ENCODE measurements at regions not wholly inside any gene's neighbourhood (a gene's known extent, or its start where the extent isn't known, plus 50 kb on each side); places are given as distances from the start of the nearest gene placed in this dataset.

DNA sequence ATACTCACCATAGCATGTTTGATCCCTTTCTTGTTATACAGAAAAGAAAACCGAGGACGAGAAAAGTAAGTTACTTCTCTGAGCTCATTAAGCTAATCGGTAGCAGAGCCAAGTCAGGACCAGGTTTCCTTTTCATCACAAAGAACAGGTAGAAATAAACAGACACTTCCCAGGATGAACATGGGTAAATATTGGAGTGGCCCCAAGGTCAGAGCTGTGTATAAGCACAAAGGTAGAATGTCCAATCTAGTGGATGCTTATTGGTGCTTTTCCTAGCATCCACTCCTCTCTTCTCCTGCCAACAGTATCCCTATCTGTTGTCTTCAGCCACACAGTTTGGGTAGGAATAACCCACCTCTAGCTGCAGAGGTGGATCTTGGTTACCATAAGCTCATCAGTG, 52.8 kb upstream of the THUMPD3 start:
- Histone ChIP-seq H2AFZ (ENCODE audit: control insufficient read depth, low read length) (no peak overlapping the region), H3K9me3 (ENCODE audit: control insufficient read depth, low read depth, low read length) (no peaks in the 10 kb centered on the region), H3K79me2 (ENCODE audit: control insufficient read depth, insufficient read depth, low read length) (no peaks in the 10 kb centered on the region), H3K27ac (ENCODE audit: control insufficient read depth, insufficient read depth, low read length) (no peak overlapping the region), H3K9ac (ENCODE audit: control insufficient read depth, extremely low read depth, insufficient read depth, low read length) (no peak overlapping the region), H3K4me1 (ENCODE audit: control insufficient read depth, extremely low read depth, insufficient read depth, low read length) (peaks cover 3% of the 10 kb centered on the region), H3K27me3 (ENCODE audit: control insufficient read depth, extremely low read depth, insufficient read depth, low read length) (peaks cover 4% of the 10 kb centered on the region), H3K36me3 (ENCODE audit: control insufficient read depth in 2 of 2, extremely low read depth in 1 of 2, insufficient read depth in 2 of 2, low read length in 2 of 2) (no peaks in the 10 kb centered on the region), H4K20me1 (ENCODE audit: control insufficient read depth, extremely low read depth, insufficient read depth, low read length) (no peaks in the 10 kb centered on the region), H3K4me2 (ENCODE audit: control insufficient read depth, extremely low read depth, insufficient read depth, low read depth, low read length) (no peak overlapping the region), H3K9me1 (ENCODE audit: control insufficient read depth, extremely low read depth, insufficient read depth, low read length) (no peaks in the 10 kb centered on the region), H3K4me3 (ENCODE audit: control insufficient read depth in 2 of 3, extremely low read depth in 1 of 3, insufficient read depth in 2 of 3, low read depth in 1 of 3, low read length in 3 of 3) (no peak overlapping the region)
- dilution Hi-C loops (cut with MboI; ENCODE audit: extremely low pct_ligation_motif_present, low sequenced_read_pairs) = loop anchor here (25.0 kb wide), 1 partner anchor 323 kb away; no protein-coding TSS in a partner anchor
- TF ChIP-seq EZH2 (IDR thresholded peaks at IDR 0.05; ENCODE audit: low read length) = no peak
- TF ChIP-seq, protein P1, sequence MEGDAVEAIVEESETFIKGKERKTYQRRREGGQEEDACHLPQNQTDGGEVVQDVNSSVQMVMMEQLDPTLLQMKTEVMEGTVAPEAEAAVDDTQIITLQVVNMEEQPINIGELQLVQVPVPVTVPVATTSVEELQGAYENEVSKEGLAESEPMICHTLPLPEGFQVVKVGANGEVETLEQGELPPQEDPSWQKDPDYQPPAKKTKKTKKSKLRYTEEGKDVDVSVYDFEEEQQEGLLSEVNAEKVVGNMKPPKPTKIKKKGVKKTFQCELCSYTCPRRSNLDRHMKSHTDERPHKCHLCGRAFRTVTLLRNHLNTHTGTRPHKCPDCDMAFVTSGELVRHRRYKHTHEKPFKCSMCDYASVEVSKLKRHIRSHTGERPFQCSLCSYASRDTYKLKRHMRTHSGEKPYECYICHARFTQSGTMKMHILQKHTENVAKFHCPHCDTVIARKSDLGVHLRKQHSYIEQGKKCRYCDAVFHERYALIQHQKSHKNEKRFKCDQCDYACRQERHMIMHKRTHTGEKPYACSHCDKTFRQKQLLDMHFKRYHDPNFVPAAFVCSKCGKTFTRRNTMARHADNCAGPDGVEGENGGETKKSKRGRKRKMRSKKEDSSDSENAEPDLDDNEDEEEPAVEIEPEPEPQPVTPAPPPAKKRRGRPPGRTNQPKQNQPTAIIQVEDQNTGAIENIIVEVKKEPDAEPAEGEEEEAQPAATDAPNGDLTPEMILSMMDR (optimal IDR thresholded peaks at IDR 0.05 in 1 of 3, IDR thresholded peaks at IDR 0.05 in 1 of 3, conservative IDR thresholded peaks at IDR 0.05 in 1 of 3; ENCODE audit: extremely low read depth in 1 of 3, insufficient read depth in 2 of 3, low read length in 3 of 3) = no peak
- FAIRE-seq = no peak
- no peak for DNase-seq (ENCODE audit: low read depth, low spot score)

DNA sequence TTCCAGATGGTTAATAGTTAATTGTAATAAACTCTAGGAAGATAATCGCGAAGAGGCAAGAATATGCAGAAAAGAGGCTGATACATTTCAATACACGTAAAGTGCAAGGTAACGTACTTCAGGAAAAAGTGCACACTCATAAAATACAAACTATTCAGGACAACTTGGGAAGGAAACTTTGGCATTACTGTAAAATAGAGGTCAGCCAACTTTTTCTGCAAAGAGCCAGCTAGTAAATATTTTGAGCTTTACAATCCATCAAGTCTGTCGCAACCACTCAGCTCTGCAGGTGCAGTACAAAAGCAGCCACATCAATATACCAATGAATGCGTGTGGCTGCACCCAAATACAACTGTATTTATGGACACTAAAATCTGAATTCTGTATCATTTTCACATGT, 51.6 kb upstream of the THUMPD3 start:
- H3K4me3 ChIP-seq (ENCODE audit: control insufficient read depth in 2 of 3, extremely low read depth in 1 of 3, insufficient read depth in 2 of 3, low read depth in 1 of 3, low read length in 3 of 3) = no peak overlapping the region
- TF ChIP-seq, protein P1 (optimal IDR thresholded peaks at IDR 0.05 in 1 of 3, IDR thresholded peaks at IDR 0.05 in 1 of 3, conservative IDR thresholded peaks at IDR 0.05 in 1 of 3; ENCODE audit: extremely low read depth in 1 of 3, insufficient read depth in 2 of 3, low read length in 3 of 3) = no peak
- no peak for TF ChIP-seq EZH2 (IDR thresholded peaks at IDR 0.05; ENCODE audit: low read length)
- no peaks in the 10 kb centered on the region for H3K9me1 ChIP-seq (ENCODE audit: control insufficient read depth, extremely low read depth, insufficient read depth, low read length)
- H3K79me2 ChIP-seq (ENCODE audit: control insufficient read depth, insufficient read depth, low read length) = no peaks in the 10 kb centered on the region
- no peaks in the 10 kb centered on the region for H3K9me3 ChIP-seq (ENCODE audit: control insufficient read depth, low read depth, low read length)
- dilution Hi-C loops (cut with MboI; ENCODE audit: extremely low pct_ligation_motif_present, low sequenced_read_pairs) = loop anchor here (25.0 kb wide), 1 partner anchor 324 kb away; no protein-coding TSS in a partner anchor
- no peaks in the 10 kb centered on the region for H3K36me3 ChIP-seq (ENCODE audit: control insufficient read depth in 2 of 2, extremely low read depth in 1 of 2, insufficient read depth in 2 of 2, low read length in 2 of 2)
- no peak overlapping the region for H3K9ac ChIP-seq (ENCODE audit: control insufficient read depth, extremely low read depth, insufficient read depth, low read length)
- no peaks in the 10 kb centered on the region for H4K20me1 ChIP-seq (ENCODE audit: control insufficient read depth, extremely low read depth, insufficient read depth, low read length)
- DNase-seq (ENCODE audit: low read depth, low spot score) (no peak), FAIRE-seq (no peak)
- H3K4me2 ChIP-seq (ENCODE audit: control insufficient read depth, extremely low read depth, insufficient read depth, low read depth, low read length) = no peak overlapping the region
- H3K27ac ChIP-seq (ENCODE audit: control insufficient read depth, insufficient read depth, low read length) = no peak overlapping the region
- H3K4me1 ChIP-seq (ENCODE audit: control insufficient read depth, extremely low read depth, insufficient read depth, low read length) = peaks cover 3% of the 10 kb centered on the region
- peaks cover 4% of the 10 kb centered on the region for H3K27me3 ChIP-seq (ENCODE audit: control insufficient read depth, extremely low read depth, insufficient read depth, low read length)
- no peak overlapping the region for H2AFZ ChIP-seq (ENCODE audit: control insufficient read depth, low read length)

All from keratinocyte (primary cell).